ENCODE measurements at regions not wholly inside any gene's neighbourhood (a gene's known extent, or its start where the extent isn't known, plus 50 kb on each side); places are given as distances from the start of the nearest gene placed in this dataset.

DNA sequence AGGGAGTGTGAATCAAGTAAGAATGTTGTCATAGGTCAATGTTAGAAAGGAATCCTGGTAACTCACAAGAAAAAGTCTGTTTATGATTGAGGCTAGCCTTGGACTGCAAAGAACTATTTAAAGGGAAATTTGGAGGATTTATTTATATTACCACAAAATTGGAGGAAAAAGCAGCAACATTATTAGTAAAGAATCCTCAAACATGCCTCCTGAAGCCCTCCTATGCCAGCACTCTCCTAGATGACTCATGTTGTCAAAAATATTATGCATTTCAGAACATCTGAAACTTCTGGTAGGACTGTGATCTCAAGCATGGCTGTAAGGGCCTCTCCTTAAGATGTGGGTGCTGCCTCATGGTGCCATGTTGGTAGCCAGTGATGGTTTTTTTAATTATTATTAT, 628.5 kb downstream of the CHSY3 start:
- Histone ChIP-seq H3K4me1 (ENCODE audit: insufficient read depth, poor library complexity, severe bottlenecking) (peaks cover 32% of the 10 kb centered on the region), H3K27ac (ENCODE audit: poor library complexity, severe bottlenecking) (no peak overlapping the region), H3K9me3 (ENCODE audit: severe bottlenecking) (no peaks in the 10 kb centered on the region), H3K36me3 (ENCODE audit: low read depth) (no peaks in the 10 kb centered on the region), H3K4me3 (ENCODE audit: severe bottlenecking) (no peak overlapping the region), H3K27me3 (ENCODE audit: insufficient read depth, poor library complexity, severe bottlenecking) (no peaks in the 10 kb centered on the region)
- no peak for DNase-seq (ENCODE audit: low spot score)
- ATAC-seq (ENCODE audit: low read depth) = no peak
- TF ChIP-seq, protein P1, sequence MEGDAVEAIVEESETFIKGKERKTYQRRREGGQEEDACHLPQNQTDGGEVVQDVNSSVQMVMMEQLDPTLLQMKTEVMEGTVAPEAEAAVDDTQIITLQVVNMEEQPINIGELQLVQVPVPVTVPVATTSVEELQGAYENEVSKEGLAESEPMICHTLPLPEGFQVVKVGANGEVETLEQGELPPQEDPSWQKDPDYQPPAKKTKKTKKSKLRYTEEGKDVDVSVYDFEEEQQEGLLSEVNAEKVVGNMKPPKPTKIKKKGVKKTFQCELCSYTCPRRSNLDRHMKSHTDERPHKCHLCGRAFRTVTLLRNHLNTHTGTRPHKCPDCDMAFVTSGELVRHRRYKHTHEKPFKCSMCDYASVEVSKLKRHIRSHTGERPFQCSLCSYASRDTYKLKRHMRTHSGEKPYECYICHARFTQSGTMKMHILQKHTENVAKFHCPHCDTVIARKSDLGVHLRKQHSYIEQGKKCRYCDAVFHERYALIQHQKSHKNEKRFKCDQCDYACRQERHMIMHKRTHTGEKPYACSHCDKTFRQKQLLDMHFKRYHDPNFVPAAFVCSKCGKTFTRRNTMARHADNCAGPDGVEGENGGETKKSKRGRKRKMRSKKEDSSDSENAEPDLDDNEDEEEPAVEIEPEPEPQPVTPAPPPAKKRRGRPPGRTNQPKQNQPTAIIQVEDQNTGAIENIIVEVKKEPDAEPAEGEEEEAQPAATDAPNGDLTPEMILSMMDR (IDR thresholded peaks at IDR 0.05; ENCODE audit: poor library complexity, severe bottlenecking) = no peak

DNA sequence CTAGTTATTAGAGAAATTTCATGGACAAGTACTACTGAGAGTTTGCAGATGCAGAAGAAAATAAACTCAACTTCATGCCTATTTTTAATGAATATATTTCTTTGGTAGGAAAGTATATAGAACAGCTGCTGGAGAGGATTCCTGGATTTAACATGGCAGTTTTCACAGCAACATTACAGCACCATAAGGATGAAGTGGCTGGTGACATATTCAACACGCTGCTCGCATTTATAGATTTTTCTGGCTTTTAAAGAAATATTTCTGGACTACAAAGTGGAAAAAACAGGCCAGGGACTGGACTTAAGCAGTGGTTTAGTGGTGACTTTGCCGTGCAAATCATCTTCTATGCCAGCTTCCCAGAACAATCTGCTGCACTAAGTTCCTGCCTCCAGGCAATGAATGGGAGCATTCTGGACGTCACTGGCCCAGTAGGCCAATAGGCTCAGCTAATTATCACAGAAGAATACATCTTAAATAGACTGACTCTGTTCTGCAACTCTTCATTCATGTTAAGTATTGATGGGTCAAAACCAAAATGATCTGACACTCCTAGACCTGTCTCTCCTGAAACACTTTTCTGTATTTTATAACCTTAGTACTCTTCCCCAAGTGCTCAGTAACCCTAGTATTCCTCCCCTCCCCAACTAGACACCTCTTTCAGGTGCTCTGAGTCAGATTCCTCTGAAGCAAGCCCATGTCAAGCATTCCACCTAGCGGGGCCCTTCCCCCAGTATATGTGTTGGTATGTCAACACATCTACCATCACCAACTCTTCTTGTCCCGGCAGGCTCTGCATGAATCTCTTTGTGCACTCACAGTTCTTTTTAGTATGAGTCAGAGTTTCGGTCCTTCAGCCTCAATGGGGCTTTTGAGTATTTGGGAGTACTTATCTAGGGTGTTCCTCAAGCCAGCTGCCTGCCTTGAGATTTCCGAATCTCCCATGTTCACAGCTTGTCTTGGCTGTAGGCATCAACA, 625.5 kb downstream of the CHSY3 start:
- peak; percentile 91 for ATAC-seq (ENCODE audit: low read depth)
- TF ChIP-seq, protein P1 (IDR thresholded peaks at IDR 0.05; ENCODE audit: poor library complexity, severe bottlenecking) = no peak
- H3K27me3 ChIP-seq (ENCODE audit: insufficient read depth, poor library complexity, severe bottlenecking) = no peaks in the 10 kb centered on the region
- H3K27ac ChIP-seq (ENCODE audit: poor library complexity, severe bottlenecking) = peak overlapping the region; percentile 70
- no peak overlapping the region for H3K4me3 ChIP-seq (ENCODE audit: severe bottlenecking)
- H3K4me1 ChIP-seq (ENCODE audit: insufficient read depth, poor library complexity, severe bottlenecking) = peaks cover 45% of the 10 kb centered on the region
- H3K9me3 ChIP-seq (ENCODE audit: severe bottlenecking) = no peaks in the 10 kb centered on the region
- H3K36me3 ChIP-seq (ENCODE audit: low read depth) = no peaks in the 10 kb centered on the region
- peak; percentile 95 for DNase-seq (ENCODE audit: low spot score)

DNA sequence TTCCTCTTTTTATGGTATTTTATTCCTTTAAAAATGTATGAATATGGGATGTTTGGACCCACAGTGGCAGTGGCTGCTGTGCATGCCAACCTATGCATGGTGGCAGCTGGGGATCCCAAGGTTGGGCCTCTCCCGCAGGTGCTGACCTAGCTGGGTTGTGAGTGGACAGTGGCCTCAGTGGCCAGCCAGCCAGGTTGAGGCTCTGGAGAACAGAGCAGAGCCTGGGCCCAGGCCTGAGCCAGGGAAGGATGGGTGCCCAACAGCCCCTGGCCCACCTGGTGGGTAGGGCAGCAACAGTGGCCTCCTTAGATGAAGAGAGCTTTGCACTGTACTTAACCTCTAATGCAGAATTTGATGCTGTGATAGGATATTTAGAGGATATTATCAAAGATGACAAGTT, 624.8 kb downstream of the CHSY3 start:
- H3K36me3 ChIP-seq (ENCODE audit: low read depth) = no peaks in the 10 kb centered on the region
- no peak for ATAC-seq (ENCODE audit: low read depth)

DNA sequence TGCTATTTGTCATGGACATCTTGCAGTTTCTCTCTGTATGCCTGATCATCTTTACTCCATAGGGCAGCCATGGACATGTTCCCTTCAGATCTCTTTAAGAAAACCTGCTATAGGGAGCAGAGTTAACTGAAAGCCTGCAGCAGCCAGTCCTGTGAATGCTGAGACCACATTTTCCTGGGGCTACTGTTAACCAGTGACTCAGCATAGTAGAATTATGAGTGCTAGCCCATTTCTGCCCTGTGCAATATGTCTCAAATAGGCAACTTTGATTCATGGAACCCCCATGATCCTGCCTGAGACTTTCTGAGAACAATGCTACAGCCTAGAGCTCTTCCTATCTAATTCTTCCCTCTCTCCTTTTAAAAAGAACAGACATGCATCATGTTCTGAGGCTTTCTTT, 624.2 kb downstream of the CHSY3 start:
- Histone ChIP-seq H3K27me3 (ENCODE audit: insufficient read depth, poor library complexity, severe bottlenecking) (no peaks in the 10 kb centered on the region), H3K4me3 (ENCODE audit: severe bottlenecking) (no peak overlapping the region), H3K36me3 (ENCODE audit: low read depth) (no peaks in the 10 kb centered on the region), H3K9me3 (ENCODE audit: severe bottlenecking) (no peaks in the 10 kb centered on the region), H3K27ac (ENCODE audit: poor library complexity, severe bottlenecking) (peak overlapping the region; percentile 70), H3K4me1 (ENCODE audit: insufficient read depth, poor library complexity, severe bottlenecking) (peaks cover 45% of the 10 kb centered on the region)
- TF ChIP-seq, protein P1 (IDR thresholded peaks at IDR 0.05; ENCODE audit: poor library complexity, severe bottlenecking) = no peak
- peak; percentile 78 for ATAC-seq (ENCODE audit: low read depth)
- no peak for DNase-seq (ENCODE audit: low spot score)

More for the DNA sequence above, 624.8 kb downstream of the CHSY3 start:
- Histone ChIP-seq H3K27ac (ENCODE audit: poor library complexity, severe bottlenecking) (peak overlapping the region; percentile 70), H3K4me1 (ENCODE audit: insufficient read depth, poor library complexity, severe bottlenecking) (peaks cover 45% of the 10 kb centered on the region), H3K4me3 (ENCODE audit: severe bottlenecking) (no peak overlapping the region), H3K27me3 (ENCODE audit: insufficient read depth, poor library complexity, severe bottlenecking) (no peaks in the 10 kb centered on the region), H3K9me3 (ENCODE audit: severe bottlenecking) (no peaks in the 10 kb centered on the region)
- DNase-seq (ENCODE audit: low spot score) = no peak
- TF ChIP-seq, protein P1 (IDR thresholded peaks at IDR 0.05; ENCODE audit: poor library complexity, severe bottlenecking) = no peak

DNA sequence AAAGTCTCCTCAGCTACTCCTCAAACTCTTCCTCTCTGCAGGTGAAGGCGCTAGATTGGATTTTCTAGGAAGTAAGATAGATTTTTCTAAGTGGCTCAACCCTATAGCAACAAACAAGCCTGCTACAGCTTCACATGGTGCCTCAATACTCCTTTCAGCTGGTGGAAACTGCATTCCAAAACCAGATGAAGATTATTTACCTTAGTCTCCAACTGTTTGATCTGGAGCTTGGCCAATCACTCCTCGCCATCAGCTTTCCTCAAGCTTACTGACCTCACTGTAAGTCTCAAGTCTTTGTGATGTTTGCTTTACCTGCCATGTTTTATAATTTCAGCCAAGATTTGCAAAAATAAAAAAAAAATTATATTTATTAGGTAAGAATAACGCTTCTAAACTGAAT, 622.4 kb downstream of the CHSY3 start:
- H3K27ac ChIP-seq (ENCODE audit: poor library complexity, severe bottlenecking) = peak overlapping the region; percentile 1
- H3K4me1 ChIP-seq (ENCODE audit: insufficient read depth, poor library complexity, severe bottlenecking) = peaks cover 42% of the 10 kb centered on the region
- ATAC-seq (ENCODE audit: low read depth) = no peak

More for the DNA sequence above, 622.4 kb downstream of the CHSY3 start:
- TF ChIP-seq, protein P1 (IDR thresholded peaks at IDR 0.05; ENCODE audit: poor library complexity, severe bottlenecking) = no peak
- Histone ChIP-seq H3K27me3 (ENCODE audit: insufficient read depth, poor library complexity, severe bottlenecking) (no peaks in the 10 kb centered on the region), H3K4me3 (ENCODE audit: severe bottlenecking) (no peak overlapping the region), H3K9me3 (ENCODE audit: severe bottlenecking) (no peaks in the 10 kb centered on the region), H3K36me3 (ENCODE audit: low read depth) (no peaks in the 10 kb centered on the region)
- no peak for DNase-seq (ENCODE audit: low spot score)
